SU-DHL-6 (cell line): ENCODE measurements at regions not wholly inside any gene's neighbourhood (a gene's known extent, or its start where the extent isn't known, plus 50 kb on each side); places are given as distances from the start of the nearest gene placed in this dataset.

ENCODE experiments used
- EZH2phosphoT487 ChIP-seq: fragments of 200-600 bp; sonication (generic), shearing (Covaris generic); conservative IDR thresholded peaks from 2 replicates; pipeline ENCODE4 v1.6.1; 2018; ENCODE audit warnings: mild to moderate bottlenecking, antibody characterized with exemption, low read length, moderate library complexity, mixed read lengths
- TF ChIP-seq, protein P1 (sequence below): fragments of 200-600 bp; sonication (generic); IDR thresholded peaks from one replicate; pipeline ENCODE4 v1.5.1; 2017; ENCODE audit warnings: antibody characterized with exemption, mild to moderate bottlenecking, low read length, moderate library complexity; ENCODE audit not compliant: insufficient read depth, poor library complexity, severe bottlenecking

DNA sequence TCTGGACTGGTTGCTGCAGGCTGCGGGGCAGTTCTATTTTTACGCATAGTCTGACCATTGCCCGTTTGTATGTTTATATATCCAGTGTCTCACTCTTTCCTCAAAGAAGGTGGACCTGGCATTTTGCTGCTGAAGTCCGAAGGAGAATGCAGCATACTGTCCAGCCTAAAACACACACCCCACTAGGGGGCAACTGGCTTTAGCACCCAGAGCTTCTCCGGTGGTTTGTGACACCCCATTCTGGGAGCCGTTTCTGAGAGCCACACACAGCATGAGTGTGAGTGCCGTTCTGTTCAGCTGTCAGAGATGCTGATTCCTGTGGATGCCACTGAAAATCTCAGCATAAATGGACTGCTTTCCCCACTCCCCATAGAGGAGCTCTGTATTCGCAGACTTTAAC lies 290.5 kb upstream of the TAS2R1 start:
- TF ChIP-seq, protein P1, sequence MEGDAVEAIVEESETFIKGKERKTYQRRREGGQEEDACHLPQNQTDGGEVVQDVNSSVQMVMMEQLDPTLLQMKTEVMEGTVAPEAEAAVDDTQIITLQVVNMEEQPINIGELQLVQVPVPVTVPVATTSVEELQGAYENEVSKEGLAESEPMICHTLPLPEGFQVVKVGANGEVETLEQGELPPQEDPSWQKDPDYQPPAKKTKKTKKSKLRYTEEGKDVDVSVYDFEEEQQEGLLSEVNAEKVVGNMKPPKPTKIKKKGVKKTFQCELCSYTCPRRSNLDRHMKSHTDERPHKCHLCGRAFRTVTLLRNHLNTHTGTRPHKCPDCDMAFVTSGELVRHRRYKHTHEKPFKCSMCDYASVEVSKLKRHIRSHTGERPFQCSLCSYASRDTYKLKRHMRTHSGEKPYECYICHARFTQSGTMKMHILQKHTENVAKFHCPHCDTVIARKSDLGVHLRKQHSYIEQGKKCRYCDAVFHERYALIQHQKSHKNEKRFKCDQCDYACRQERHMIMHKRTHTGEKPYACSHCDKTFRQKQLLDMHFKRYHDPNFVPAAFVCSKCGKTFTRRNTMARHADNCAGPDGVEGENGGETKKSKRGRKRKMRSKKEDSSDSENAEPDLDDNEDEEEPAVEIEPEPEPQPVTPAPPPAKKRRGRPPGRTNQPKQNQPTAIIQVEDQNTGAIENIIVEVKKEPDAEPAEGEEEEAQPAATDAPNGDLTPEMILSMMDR, result no peak
- no peak for TF ChIP-seq EZH2phosphoT487
